ENCODE measurements at regions not wholly inside any gene's neighbourhood (a gene's known extent, or its start where the extent isn't known, plus 50 kb on each side); places are given as distances from the start of the nearest gene placed in this dataset.

DNA sequence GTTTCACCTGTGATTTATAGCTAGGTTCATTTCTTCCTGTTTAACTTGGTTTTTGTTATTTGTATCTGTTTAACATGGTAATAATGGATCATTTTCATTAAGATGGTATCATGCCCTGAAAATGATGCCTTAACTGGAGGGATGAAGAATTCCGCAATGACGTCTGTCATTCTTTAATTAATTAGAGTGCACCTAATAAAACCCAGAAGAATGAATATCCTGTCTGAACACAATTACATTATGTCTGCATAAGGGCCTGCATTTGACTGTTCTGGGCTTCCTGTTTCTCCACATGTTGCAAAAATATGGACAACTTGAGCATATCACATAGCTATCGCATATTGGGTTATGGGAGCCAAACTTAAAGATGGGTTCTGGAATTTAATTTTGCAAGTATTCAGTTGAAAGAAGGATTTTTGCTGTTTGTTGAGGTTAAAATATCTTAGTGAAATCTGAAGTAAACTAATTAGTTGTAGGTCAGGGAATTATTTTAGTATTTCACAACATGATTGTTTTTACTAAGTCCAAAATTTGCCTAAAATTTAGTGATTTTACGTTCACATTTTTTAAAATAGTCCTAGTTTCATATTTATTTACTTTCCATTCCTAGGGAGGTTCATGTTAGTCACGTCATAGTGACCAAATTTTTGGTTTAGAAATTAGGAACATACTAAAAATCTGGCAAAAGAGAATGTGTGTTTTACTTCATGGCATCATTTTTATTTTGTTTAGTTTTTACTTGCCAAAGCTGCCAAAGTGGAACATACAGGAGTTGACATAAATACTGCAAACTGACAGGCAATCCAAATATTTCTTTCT lies 321.0 kb upstream of the TGFBR2 start:
- TF ChIP-seq CTCF (IDR thresholded peaks at IDR 0.05) (no peak), EZH2 (IDR thresholded peaks at IDR 0.05) (no peak)

All from neural progenitor cell (in vitro differentiated cells).